CD4-positive, alpha-beta T cell treated with Interleukin-12 subunit alpha and Interleukin-12 subunit beta, for 1 hour (primary cell): ENCODE measurements at regions not wholly inside any gene's neighbourhood (a gene's known extent, or its start where the extent isn't known, plus 50 kb on each side); places are given as distances from the start of the nearest gene placed in this dataset.
"Not testable (repeated sequence)": the region's sequence is repeated elsewhere in the genome, so short reads cannot be mapped to it uniquely, and the experiment has no call there.

Experiments
- DNase-seq: peaks from one replicate; pipeline ENCODE4 v3.0.0-alpha.2; 2020

GRCh38 chr16:5302372-5303114 lies 204.9 kb upstream of the EEF2KMT start:
- DNase-seq, result no peak

- no peak for DNase-seq
Measured at GRCh38 chr16:5298202-5298601, 200.6 kb upstream of the EEF2KMT start.

GRCh38 chr16:5296176-5296575 lies 198.6 kb upstream of the EEF2KMT start:
- DNase-seq, result no peak

GRCh38 chr16:5295304-5295703 lies 197.7 kb upstream of the EEF2KMT start:
- not testable (repeated sequence) for DNase-seq

- not testable (repeated sequence) for DNase-seq
Measured at GRCh38 chr16:5282152-5282551, 184.6 kb upstream of the EEF2KMT start.

- no peak for DNase-seq
Measured at GRCh38 chr16:5257462-5257861, 159.9 kb upstream of the EEF2KMT start.

GRCh38 chr16:5252791-5253190 lies 155.2 kb upstream of the EEF2KMT start:
- DNase-seq, result no peak

GRCh38 chr16:5247403-5247802 lies 149.8 kb upstream of the EEF2KMT start:
- DNase-seq, result not testable (repeated sequence)

GRCh38 chr16:5240278-5240626 lies 142.7 kb upstream of the EEF2KMT start:
- DNase-seq, result not testable (repeated sequence)

GRCh38 chr16:5239472-5240277 lies 142.1 kb upstream of the EEF2KMT start:
- DNase-seq, result peak; percentile 41

GRCh38 chr16:5235119-5235518 lies 137.5 kb upstream of the EEF2KMT start:
- no peak for DNase-seq

- no peak for DNase-seq
Measured at GRCh38 chr16:5234295-5235050, 136.9 kb upstream of the EEF2KMT start.

- no peak for DNase-seq
Measured at GRCh38 chr16:5231246-5231759, 133.7 kb upstream of the EEF2KMT start.

- DNase-seq, result no peak
Measured at GRCh38 chr16:5228369-5228768, 130.8 kb upstream of the EEF2KMT start.

- no peak for DNase-seq
Measured at GRCh38 chr16:5225931-5226655, 128.5 kb upstream of the EEF2KMT start.

GRCh38 chr16:5222761-5223160 lies 125.2 kb upstream of the EEF2KMT start:
- no peak for DNase-seq

- not testable (repeated sequence) for DNase-seq
Measured at GRCh38 chr16:5221831-5222230, 124.2 kb upstream of the EEF2KMT start.

- DNase-seq, result no peak
Measured at GRCh38 chr16:5220705-5221104, 123.1 kb upstream of the EEF2KMT start.

GRCh38 chr16:5216441-5217080 lies 119.0 kb upstream of the EEF2KMT start:
- no peak for DNase-seq

- no peak for DNase-seq
Measured at GRCh38 chr16:5215901-5216300, 118.3 kb upstream of the EEF2KMT start.

- DNase-seq, result no peak
Measured at GRCh38 chr16:5214466-5214865, 116.9 kb upstream of the EEF2KMT start.

GRCh38 chr16:5212501-5212900 lies 114.9 kb upstream of the EEF2KMT start:
- not testable (repeated sequence) for DNase-seq
